ENCODE measurements at regions not wholly inside any gene's neighbourhood (a gene's known extent, or its start where the extent isn't known, plus 50 kb on each side); places are given as distances from the start of the nearest gene placed in this dataset.
"Not testable (repeated sequence)": the region's sequence is repeated elsewhere in the genome, so short reads cannot be mapped to it uniquely, and the experiment has no call there.

DNA sequence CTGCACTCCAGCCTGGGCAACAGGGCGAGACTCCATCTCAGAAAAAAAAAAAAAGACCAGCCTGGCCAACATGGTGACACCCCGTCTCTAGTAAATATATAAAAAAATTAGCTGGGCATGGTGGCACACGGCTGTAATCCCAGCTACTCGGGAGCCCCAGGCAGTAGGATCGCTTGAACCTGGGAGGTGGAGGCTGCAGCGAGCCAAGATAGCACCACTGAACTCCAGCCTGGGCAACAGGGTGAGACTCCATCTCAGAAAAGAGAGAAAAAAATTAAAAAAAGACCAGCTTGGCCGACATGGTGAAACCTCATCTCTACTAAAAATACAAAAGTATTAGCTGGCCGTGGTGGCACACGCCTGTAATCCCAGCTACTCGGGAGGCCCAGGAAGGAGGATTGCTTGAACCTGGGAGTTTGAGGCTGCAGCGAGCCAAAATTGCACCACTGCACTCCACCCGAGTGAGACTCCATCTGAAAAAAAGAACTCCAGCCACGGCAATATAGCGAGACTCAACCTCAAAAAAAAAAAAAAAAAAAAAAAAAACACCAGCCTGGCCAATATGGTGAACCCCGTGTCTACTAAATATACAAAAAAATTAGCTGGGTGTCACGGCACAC lies 346.1 kb upstream of the PLGLB2 start:
- H3K36me3 Mint-ChIP-seq (ENCODE audit: insufficient read depth, unreplicated experiment), result no peaks in the 10 kb centered on the region
- intact Hi-C loops (cut with micrococcal nuclease; ENCODE audit: unreplicated experiment), result no loop called here
- BruUV-seq (replicated peaks), result no TSS peak
- no peak overlapping the region for H3K4me3 Mint-ChIP-seq (ENCODE audit: low read depth, unreplicated experiment)
- no peak overlapping the region for H3K27ac Mint-ChIP-seq (ENCODE audit: unreplicated experiment)
- H3K9me3 Mint-ChIP-seq (ENCODE audit: low read depth, unreplicated experiment), result no peaks in the 10 kb centered on the region
- no peaks in the 10 kb centered on the region for H3K4me1 Mint-ChIP-seq (ENCODE audit: low read depth, unreplicated experiment)
- no peak for DNase-seq
- CTCF ChIA-PET, result no interaction called here
- no peaks in the 10 kb centered on the region for H3K27me3 Mint-ChIP-seq (ENCODE audit: unreplicated experiment)
- TF ChIP-seq, protein P1, sequence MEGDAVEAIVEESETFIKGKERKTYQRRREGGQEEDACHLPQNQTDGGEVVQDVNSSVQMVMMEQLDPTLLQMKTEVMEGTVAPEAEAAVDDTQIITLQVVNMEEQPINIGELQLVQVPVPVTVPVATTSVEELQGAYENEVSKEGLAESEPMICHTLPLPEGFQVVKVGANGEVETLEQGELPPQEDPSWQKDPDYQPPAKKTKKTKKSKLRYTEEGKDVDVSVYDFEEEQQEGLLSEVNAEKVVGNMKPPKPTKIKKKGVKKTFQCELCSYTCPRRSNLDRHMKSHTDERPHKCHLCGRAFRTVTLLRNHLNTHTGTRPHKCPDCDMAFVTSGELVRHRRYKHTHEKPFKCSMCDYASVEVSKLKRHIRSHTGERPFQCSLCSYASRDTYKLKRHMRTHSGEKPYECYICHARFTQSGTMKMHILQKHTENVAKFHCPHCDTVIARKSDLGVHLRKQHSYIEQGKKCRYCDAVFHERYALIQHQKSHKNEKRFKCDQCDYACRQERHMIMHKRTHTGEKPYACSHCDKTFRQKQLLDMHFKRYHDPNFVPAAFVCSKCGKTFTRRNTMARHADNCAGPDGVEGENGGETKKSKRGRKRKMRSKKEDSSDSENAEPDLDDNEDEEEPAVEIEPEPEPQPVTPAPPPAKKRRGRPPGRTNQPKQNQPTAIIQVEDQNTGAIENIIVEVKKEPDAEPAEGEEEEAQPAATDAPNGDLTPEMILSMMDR (IDR thresholded peaks at IDR 0.05; ENCODE audit: unreplicated experiment), result no peak

DNA sequence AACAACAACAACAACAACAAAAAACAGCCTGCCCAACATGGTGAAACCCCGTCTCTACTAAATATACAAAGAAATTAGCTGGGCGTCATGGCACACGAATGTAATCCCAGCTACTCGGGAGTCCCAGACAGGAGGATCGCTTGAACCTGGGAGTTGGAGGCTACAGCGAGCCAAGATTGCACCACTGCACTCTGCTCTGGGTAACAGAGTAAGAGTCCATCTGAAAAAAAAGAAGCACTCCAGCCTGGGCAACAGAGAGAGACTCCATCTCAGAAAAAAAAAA lies 344.1 kb upstream of the PLGLB2 start:
- TF ChIP-seq, protein P1 (IDR thresholded peaks at IDR 0.05; ENCODE audit: unreplicated experiment), result no peak
- Mint-ChIP-seq H3K36me3 (ENCODE audit: insufficient read depth, unreplicated experiment) (no peaks in the 10 kb centered on the region), H3K4me1 (ENCODE audit: low read depth, unreplicated experiment) (no peaks in the 10 kb centered on the region), H3K4me3 (ENCODE audit: low read depth, unreplicated experiment) (no peak overlapping the region), H3K9me3 (ENCODE audit: low read depth, unreplicated experiment) (no peaks in the 10 kb centered on the region), H3K27me3 (ENCODE audit: unreplicated experiment) (no peaks in the 10 kb centered on the region), H3K27ac (ENCODE audit: unreplicated experiment) (no peak overlapping the region)
- intact Hi-C loops (cut with micrococcal nuclease; ENCODE audit: unreplicated experiment), result no loop called here
- CTCF ChIA-PET, result no interaction called here
- BruUV-seq (replicated peaks), result no TSS peak
- DNase-seq, result no peak

DNA sequence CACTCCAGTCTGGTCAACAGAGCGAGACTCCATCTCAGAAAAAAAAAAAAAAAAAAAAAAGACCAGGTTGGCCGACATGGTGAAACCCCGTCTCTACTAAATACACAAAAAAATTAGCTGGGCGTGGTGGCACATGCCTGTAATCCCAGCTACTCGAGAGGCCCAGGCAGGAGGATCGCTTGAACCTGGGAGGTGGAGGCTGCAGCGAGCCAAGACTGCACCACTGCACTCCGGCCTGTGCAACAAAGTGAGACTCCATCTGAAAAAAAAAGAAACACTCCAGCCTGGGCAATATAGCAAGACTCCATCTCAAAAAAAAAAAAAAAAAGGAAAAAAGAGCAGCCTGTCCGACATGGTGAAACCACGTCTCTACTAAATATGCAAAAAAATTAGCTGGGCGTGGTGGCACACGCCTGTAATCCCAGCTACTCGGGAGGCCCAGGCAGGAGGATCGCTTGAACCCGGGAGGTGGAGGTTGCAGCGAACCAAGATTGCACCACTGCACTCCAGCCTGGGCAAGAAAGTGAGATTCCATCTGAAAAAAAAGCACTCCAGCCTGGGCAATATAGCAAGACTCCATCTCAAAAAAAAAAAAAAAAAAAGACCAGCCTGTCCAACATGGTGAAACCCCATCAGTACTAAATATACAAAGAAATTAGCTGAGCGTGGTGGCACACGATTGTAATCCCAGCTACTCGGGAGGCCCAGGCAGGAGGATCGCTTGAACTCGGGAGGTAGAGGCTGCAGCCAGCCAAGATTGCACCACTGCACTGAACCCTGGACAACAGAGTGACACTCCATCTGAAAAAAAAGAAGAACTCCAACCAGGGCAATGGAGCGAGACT lies 343.3 kb upstream of the PLGLB2 start:
- BruUV-seq (replicated peaks); H3K36me3 Mint-ChIP-seq (ENCODE audit: insufficient read depth, unreplicated experiment); CTCF ChIA-PET; H3K4me1 Mint-ChIP-seq (ENCODE audit: low read depth, unreplicated experiment); intact Hi-C loops (cut with micrococcal nuclease; ENCODE audit: unreplicated experiment); H3K4me3 Mint-ChIP-seq (ENCODE audit: low read depth, unreplicated experiment); H3K27me3 Mint-ChIP-seq (ENCODE audit: unreplicated experiment); H3K27ac Mint-ChIP-seq (ENCODE audit: unreplicated experiment); DNase-seq; H3K9me3 Mint-ChIP-seq (ENCODE audit: low read depth, unreplicated experiment): not testable (repeated sequence)

DNA sequence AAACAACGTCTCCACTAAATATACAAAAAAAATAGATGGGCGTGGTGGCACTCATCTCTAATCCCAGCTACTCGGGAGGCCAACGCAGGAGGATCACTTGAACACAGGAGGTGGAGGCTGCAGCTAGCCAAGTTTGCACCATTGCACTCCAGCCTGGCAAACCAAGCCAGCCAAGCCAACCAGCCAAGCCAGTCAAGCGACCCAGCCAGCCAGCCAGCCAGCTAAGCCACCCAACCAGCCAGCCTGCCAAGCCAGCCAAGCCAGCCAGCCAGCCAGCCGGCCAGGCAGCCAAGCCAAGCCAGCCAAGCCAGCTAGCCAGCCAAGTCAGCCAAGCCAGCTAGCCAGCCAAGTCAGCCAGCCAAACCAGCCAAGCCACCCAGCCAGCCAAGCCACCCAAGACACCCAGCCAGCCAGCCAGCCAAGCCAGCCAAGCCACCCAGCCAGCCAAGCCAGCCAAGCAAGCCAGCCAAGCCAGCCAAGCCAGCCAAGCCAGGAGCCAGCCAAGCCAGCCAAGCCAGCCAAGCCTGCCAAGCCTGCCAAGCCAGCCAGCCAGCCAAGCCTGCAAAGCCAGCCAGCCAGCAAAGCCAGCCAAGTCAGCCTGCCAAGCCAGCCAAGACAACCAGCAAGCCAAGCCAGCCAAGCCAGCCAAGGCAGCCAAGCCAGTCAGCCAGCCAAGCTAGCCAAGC lies 342.2 kb upstream of the PLGLB2 start:
- H3K27me3 Mint-ChIP-seq (ENCODE audit: unreplicated experiment); DNase-seq; H3K27ac Mint-ChIP-seq (ENCODE audit: unreplicated experiment); intact Hi-C loops (cut with micrococcal nuclease; ENCODE audit: unreplicated experiment); H3K4me1 Mint-ChIP-seq (ENCODE audit: low read depth, unreplicated experiment); BruUV-seq (replicated peaks); H3K36me3 Mint-ChIP-seq (ENCODE audit: insufficient read depth, unreplicated experiment); H3K9me3 Mint-ChIP-seq (ENCODE audit: low read depth, unreplicated experiment); H3K4me3 Mint-ChIP-seq (ENCODE audit: low read depth, unreplicated experiment); CTCF ChIA-PET: not testable (repeated sequence)

DNA sequence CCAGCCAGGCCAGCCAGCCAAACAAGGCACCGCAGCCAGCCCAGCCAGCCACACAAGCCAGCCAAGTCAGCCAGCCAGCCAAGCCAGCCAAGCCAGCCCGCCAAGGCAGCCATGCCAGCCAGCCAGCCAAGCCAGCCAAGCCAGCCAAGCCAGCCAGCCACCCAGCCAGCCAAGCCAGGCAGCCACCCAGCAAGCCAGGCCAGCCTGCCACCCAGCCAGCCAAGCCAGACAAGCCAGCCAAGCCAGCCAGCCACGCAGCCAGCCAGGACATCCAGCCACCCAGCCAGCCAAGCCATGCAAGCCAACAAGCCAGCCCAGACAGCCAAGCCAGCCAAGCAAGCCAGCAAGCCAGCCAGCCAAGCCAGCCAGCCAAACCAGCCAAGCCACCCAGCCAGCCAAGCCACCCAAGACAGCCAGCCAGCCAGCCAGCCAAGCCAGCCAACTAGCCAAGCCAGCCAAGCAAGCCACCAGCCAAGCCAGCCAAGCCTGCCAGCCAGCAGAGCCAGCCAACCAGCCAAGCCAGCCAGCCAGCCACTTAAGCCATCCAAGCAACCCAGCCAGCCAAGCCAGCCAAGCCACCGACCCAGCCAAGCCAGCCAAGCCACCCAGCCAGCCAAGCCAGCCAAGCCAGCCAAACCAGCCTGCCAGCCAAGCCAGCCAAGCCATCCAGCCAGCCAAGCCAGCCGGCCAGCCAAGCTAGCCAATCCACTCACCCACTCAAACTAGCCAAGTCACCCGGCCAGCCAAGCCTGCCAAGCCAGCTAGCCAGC lies 341.3 kb upstream of the PLGLB2 start:
- DNase-seq; CTCF ChIA-PET; H3K27me3 Mint-ChIP-seq (ENCODE audit: unreplicated experiment); H3K4me3 Mint-ChIP-seq (ENCODE audit: low read depth, unreplicated experiment); BruUV-seq (replicated peaks); H3K27ac Mint-ChIP-seq (ENCODE audit: unreplicated experiment); H3K36me3 Mint-ChIP-seq (ENCODE audit: insufficient read depth, unreplicated experiment); H3K4me1 Mint-ChIP-seq (ENCODE audit: low read depth, unreplicated experiment); H3K9me3 Mint-ChIP-seq (ENCODE audit: low read depth, unreplicated experiment); intact Hi-C loops (cut with micrococcal nuclease; ENCODE audit: unreplicated experiment): not testable (repeated sequence)

DNA sequence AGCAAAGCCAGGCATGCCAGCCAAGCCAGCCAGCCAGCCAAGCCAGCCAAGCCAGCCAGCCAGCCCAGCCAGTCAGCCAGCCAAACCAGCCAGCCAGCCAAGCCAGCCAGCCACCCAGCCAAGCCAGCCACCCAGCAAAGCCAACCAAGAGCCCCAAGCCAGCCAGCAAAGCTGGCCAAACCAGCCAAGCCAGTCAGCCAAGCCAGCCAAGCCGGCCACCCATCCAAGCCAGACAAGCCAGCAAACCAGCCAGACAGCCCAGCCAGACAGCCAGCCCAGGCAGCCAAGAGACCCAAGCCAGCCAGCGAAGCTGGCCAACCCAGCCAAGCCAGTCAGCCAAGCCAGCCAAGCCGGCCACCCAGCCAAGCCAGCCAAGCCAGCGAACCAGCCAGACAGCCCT lies 338.3 kb upstream of the PLGLB2 start:
- H3K27ac Mint-ChIP-seq (ENCODE audit: unreplicated experiment); H3K27me3 Mint-ChIP-seq (ENCODE audit: unreplicated experiment); H3K36me3 Mint-ChIP-seq (ENCODE audit: insufficient read depth, unreplicated experiment); H3K9me3 Mint-ChIP-seq (ENCODE audit: low read depth, unreplicated experiment); CTCF ChIA-PET; H3K4me3 Mint-ChIP-seq (ENCODE audit: low read depth, unreplicated experiment); BruUV-seq (replicated peaks); H3K4me1 Mint-ChIP-seq (ENCODE audit: low read depth, unreplicated experiment); intact Hi-C loops (cut with micrococcal nuclease; ENCODE audit: unreplicated experiment); DNase-seq: not testable (repeated sequence)

DNA sequence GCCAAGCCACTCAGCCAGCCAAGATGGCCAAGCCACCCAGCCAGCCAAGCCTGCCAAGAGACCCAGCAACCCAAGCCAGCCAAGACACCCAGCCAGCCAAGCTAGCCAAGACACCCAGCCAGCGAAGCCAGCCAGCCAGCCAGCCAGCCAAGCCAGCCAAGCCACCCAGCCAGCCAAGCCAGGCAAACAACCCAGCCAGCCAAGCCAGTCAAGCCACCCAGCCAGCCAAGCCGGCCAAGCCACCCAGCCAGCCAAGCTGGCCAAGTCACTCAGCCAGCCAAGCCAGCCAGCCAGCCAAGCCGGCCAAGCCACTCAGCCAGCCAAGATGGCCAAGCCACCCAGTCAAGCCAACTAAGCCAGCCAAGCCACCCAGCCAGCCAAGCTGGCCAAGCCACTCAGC lies 337.5 kb upstream of the PLGLB2 start:
- CTCF ChIA-PET; intact Hi-C loops (cut with micrococcal nuclease; ENCODE audit: unreplicated experiment): not testable (repeated sequence)

More for the DNA sequence above, 337.5 kb upstream of the PLGLB2 start:
- not testable (repeated sequence) for H3K4me3 Mint-ChIP-seq (ENCODE audit: low read depth, unreplicated experiment); H3K4me1 Mint-ChIP-seq (ENCODE audit: low read depth, unreplicated experiment); H3K9me3 Mint-ChIP-seq (ENCODE audit: low read depth, unreplicated experiment); H3K27me3 Mint-ChIP-seq (ENCODE audit: unreplicated experiment); BruUV-seq (replicated peaks); DNase-seq; H3K27ac Mint-ChIP-seq (ENCODE audit: unreplicated experiment); H3K36me3 Mint-ChIP-seq (ENCODE audit: insufficient read depth, unreplicated experiment)

Measured in Calu3 (cell line).